ENCODE measurements at regions not wholly inside any gene's neighbourhood (a gene's known extent, or its start where the extent isn't known, plus 50 kb on each side); places are given as distances from the start of the nearest gene placed in this dataset.
"Not testable (repeated sequence)": the region's sequence is repeated elsewhere in the genome, so short reads cannot be mapped to it uniquely, and the experiment has no call there.

DNA sequence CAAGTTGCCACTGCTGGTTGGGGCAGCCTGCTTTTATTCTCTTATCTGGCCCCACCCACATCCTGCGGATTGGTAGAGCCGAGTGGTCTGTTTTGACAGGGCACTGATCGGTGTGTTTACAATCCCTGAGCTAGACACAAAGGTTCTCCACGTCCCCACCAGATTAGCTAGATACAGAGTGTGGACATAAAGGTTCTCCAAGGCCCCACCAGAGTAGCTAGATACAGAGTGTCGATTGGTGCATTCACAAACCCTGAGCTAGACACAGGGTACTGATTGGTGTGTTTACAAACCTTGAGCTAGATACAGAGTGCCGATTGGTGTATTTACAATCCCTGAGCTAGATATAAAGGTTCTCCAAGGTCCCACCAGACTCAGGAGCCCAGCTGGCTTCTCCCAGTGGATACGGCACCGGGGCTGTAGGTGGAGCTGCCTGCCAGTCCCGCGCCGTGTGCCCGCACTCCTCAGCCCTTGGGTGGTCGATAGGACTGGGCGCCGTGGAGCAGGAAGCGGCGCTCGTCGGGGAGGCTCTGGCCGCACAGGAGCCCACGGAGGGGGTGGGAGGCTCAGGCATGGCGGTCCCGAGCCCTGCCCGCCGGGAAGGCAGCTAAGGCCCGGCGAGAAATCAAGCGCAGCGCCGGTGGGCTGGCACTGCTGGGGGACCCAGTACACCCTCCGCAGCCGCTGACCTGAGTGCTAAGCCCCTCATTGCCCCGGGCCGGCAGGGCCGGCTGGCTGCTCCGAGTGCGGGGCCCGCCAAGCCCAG, 157.8 kb upstream of the PPP1R3A start:
- not testable (repeated sequence) for DNase-seq

- DNase-seq: no peak
These were observed 154.9 kb upstream of the PPP1R3A start for GRCh38 chr7:114073701-114074100.

DNA sequence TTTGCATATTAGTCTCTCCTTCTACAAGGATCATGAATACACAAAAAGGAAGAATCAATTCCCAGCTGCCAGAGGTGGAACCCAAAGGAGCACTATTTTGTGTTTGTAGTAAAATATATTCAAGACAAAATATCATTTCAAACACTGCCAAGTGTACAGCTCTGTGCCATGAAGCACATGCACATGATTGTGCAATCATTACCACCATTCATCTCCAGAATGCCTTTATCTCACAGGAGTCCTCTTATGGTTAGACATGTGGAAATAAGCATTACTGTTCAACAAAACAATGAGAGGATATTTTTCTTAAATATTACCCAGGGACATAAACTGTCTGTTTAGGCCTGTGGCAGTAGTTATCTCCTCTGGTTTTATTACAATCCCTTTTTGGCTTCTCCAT, 151.4 kb upstream of the PPP1R3A start:
- DNase-seq: no peak

GRCh38 chr7:114062810-114063209, 144.0 kb upstream of the PPP1R3A start:
- DNase-seq: no peak

GRCh38 chr7:114051871-114052331, 133.1 kb upstream of the PPP1R3A start:
- no peak for DNase-seq

DNA sequence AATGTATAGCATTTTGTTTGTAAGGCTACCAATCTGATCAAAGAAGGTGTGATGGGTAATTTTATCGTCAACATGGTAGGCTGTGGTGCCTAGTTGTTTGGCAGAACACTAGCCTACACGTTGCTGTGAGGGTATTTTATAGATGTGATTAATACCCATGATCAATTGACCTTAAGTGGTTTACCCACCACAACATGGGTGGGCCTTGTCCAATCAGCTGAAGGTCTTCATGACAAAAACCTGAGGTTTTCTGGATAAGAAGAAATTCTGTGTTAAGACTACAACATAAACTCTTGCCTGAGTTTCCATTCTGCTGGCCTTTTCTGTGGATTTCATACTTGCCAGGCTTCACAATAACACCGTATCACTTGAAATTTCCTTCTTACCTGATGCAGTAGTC, 131.8 kb upstream of the PPP1R3A start:
- no peak for DNase-seq

GRCh38 chr7:114048386-114049235, 129.8 kb upstream of the PPP1R3A start:
- no peak for DNase-seq

DNA sequence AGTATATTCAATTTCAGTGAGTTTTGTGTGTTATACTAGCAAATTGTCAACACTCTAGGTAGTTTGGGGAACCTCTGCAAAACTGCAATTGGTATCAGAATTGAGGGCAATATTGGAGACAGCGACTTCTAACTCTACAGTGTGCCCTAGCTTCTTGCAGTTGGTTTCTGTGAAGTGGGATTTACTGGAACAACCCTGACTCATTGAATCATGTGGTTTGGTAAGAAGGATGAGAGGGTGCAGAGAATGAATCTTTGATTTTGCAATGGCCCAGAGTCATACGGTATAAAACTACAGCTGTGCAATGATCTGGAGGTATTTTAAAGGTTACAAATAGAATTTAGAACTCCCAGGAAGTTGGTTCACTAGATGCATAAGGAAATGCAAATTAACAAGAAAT, 129.1 kb upstream of the PPP1R3A start:
- DNase-seq: no peak

- DNase-seq: no peak
These were observed 114.7 kb upstream of the PPP1R3A start for GRCh38 chr7:114033475-114033874.

- DNase-seq: no peak
These were observed 107.8 kb upstream of the PPP1R3A start for GRCh38 chr7:114026486-114027089.

DNA sequence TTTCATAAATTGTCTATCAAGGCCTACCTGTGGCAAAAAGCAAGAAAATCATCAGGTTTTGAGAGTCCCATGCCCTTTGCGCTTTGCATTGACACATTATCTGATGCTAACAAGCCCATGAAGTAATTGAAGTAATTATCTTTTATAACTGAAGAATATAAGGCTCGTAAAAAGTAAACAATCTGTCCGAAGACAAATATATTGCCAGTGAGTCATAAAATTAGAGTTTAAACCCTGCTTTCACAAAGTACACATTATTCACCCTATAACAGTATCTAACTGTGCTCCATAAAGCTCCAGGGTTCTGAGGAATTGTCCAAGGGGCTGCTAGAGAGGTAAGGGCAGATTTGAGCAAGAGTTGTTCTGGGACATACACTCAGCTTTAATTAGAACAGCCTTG, 102.3 kb upstream of the PPP1R3A start:
- no peak for DNase-seq

DNA sequence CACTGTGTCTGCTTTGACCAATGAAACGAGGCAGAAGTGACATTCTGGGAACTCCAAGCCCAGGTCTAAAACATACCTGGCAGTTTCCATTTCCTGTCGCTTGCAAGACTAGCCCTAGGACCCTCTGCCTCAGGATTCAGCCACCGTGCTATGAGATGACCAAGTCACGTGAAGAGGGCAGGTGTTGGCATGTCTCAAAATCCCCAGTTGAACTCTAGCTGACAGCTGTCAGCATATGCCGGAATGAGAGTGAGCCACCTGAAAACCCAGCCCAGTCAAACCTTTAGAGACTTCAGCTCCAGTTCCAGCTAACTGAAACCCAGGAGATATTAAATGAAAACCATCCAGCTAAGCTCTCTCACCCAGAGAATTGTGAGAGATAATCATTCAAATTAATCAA, 89.9 kb upstream of the PPP1R3A start:
- no peak for DNase-seq

- no peak for DNase-seq
These were observed 88.6 kb upstream of the PPP1R3A start for GRCh38 chr7:114007386-114007785.

DNA sequence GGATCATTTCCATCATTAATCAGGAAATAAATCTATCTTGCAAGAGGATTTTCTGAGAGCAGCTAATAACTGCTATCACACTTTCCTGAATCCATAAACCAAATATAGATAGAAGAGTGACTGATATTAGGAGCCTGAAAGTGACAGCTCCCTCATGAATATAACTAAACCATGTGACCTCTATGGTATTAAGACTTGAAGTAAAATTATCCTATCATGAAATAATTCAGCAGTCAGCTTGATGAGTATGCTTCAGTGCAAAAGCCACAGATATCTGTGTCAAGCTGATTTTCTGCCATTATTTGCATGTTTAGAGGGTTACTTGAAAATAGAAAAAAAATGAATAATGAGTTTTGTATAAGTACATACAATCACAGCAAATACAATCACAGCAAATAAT, 80.1 kb upstream of the PPP1R3A start:
- DNase-seq: no peak

- DNase-seq: no peak
These were observed 77.6 kb upstream of the PPP1R3A start for GRCh38 chr7:113996405-113996804.

- no peak for DNase-seq
These were observed 67.4 kb upstream of the PPP1R3A start for GRCh38 chr7:113986216-113986615.

DNA sequence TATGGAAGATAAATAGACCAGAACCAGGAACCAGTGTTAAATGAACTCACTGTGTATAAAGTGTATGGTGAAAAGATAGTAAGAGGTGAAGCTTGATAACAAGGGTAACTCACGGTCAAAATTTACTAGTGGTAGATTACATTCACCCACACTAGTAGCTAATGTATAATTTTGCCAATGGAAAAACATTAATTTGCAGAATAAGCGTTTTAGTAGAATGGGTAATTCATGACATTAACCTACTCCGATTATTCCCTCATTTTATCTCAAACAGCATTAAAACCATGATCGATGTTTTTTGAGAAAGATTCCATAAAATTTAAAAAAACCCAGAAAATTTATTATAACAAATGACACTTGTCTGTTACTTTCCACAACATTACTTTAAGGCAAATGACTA, 57.7 kb upstream of the PPP1R3A start:
- DNase-seq: no peak

DNA sequence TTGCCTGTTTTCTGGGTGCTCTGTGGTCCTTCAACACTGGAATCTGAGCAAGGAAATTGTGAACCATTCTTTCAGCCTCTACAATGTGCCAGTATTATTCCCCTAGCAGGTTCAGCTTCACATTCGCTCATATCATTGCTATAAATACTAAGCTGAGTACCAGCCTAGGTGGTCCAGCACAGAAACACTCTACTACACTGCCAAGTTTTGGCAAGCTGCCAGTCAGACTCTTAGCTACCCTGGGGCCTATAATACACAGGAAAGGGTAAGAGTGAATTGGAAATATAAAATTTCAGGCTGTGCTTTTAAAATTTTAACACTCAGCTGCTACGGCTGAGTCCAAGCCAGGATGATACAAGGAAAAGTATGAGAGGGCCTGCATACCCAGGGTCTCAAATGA, 49.9 kb upstream of the PPP1R3A start:
- no peak for DNase-seq

Measured in activated gamma-delta T cell treated with Interleukin-2 at 50 U/mL for 16 hours (primary cell).